DMS 273 (cell line): ENCODE measurements at regions not wholly inside any gene's neighbourhood (a gene's known extent, or its start where the extent isn't known, plus 50 kb on each side); places are given as distances from the start of the nearest gene placed in this dataset.
"Not testable (repeated sequence)": the region's sequence is repeated elsewhere in the genome, so short reads cannot be mapped to it uniquely, and the experiment has no call there.

Source experiments
- DNase-seq: peaks from one replicate; lab custom pipeline; 2025; ENCODE audit not compliant: unreplicated experiment; lab: John Stamatoyannopoulos, UW

DNA sequence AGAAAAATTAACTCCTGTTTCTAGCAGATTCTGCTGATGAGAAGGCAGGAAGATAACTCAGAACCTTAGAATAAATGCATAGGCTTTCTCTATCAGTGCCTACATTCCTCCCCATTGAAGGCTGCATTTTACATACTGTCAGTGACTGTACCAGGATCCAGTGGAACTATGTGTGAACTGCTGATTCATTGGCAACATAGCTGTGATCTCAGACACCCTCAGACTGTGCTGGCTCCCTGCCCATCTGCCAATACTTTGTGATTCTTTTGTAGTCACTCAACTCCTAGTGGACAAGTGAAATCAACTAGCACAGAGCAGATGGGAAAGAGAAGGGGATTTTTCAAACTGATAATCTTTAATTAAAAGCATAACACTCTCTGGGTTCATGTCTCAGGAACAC is 375.8 kb downstream of the MDFIC start:
- DNase-seq, result peak; percentile 20

DNA sequence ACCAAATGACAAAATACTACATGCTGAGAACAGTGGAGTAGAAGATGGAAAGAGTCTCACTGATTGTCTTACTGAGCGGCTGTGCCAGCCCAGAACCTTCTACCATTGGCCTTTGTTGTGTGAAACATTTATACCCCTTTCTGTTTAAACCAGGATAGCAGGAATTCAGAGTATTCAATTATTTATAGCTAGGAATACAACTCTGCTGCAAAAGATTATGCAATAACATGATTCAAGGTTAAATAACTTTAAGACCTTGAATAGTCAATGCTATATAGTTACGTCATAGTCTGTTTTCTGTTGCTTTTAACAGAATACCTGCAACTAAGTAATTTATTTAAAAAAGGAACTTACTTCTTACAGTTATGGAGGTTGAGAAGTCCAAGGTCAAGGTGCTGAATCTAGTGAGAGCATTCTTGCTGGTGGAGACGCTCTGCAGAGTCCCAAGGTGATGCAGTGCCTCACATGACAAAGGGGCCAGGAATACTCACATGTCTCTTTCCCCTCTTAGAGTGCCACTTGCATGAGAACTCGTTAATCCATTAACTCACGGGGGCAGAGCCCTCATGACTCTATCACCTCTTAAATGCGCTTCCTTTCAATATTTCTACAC is 371.8 kb downstream of the MDFIC start:
- DNase-seq, result no peak

DNA sequence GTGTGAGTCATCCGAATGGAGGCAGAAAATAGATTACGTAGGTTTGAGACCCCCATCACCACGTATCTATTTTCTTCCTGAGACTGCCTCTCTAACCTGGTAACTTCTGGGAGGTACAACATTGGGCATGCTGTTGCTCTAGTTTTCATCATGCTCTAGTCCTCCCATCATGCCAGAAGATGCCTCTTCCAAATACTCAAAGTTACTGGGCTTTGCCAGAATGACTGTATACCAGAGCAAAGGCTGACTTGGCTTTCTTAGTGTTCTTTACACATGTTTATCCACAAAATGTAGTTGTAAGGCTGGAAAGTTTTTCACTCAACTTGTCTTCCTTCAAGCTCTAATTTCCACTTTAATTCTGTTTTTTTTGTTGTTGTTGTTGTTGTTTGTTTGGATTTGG is 370.5 kb downstream of the MDFIC start:
- DNase-seq, result no peak

DNA sequence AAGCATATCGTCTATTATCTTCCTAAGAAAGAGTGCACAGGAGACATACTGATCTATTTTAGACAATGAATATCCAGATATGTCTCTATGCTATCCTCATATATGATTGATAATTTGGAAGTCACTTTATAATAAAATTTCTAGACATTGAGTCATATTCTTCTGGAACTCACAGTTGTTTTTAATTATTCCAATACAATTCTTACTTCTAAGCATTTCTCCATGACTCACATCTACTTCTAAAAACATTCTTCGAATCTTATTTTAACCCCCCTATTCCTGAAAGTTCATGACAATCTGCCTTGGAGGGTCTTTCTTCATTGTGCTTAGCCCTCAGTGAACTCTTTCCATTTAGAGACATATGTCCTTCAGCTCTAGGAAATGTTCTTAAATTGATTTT is 368.1 kb downstream of the MDFIC start:
- no peak for DNase-seq

DNA sequence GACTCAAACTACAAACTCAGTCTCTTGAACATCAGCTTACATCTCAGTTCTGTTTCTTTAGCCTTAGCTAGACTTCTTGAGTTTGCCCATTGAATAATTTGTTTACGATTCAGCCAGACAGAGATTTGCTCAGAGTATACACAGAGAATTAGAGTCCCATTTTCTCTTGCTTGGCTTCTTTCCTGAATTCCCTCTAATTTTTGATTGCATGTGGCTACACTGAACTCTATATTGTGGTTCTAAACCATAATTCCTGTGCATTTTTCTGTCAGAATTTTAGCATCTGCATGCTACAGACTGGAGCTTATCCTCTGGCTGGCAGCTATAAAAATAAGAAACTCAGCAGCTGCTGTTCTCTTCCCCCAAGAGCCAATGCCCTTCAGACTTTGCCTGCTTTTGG is 354.9 kb downstream of the MDFIC start:
- no peak for DNase-seq

DNA sequence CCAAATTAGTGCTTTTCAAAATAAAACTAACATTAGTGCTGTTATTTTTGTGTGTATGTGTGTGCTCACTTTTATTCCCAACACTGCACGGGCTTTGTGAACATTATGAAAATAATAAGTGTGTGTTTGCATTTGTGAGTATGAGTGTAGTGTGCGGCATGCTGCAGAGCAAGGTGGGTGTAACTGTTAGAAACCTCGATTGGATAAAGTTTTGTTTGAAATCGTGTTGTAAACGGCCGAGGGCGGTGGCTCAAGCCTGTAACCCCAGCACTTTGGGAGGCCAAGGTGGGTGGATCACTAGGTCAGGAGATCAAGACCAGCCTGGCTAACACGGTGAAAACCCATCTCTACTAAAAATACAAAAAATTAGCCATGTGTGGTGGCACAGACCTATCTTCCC is 352.0 kb downstream of the MDFIC start:
- DNase-seq, result not testable (repeated sequence)

GRCh38 chr7:115273139-115273772 is 351.4 kb downstream of the MDFIC start:
- no peak for DNase-seq

GRCh38 chr7:115271332-115272235 is 349.7 kb downstream of the MDFIC start:
- no peak for DNase-seq

GRCh38 chr7:115269486-115269885 is 347.6 kb downstream of the MDFIC start:
- DNase-seq, result no peak

- no peak for DNase-seq
Observed at GRCh38 chr7:115267503-115267902, 345.6 kb downstream of the MDFIC start.

GRCh38 chr7:115260381-115260780 is 338.5 kb downstream of the MDFIC start:
- no peak for DNase-seq

GRCh38 chr7:115252461-115252860 is 330.6 kb downstream of the MDFIC start:
- DNase-seq, result no peak

DNA sequence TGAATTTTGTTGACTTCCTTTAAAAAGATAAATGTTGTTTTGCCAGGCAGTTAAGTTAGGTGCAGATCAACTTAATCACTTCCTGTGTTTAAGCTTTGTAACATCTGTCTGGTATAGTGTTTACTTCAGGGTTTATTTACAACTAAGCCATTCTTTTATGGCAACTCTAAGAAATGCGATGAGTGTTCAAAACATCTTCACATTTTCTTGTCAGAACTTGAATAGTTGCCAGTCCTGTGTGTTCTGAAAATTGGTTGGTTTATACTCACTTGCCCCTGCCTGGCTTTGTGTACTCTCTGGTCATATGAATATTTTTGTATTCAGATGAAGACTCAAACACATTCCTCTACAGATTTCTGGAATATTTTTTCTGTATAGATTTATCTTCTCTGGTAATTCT is 327.2 kb downstream of the MDFIC start:
- DNase-seq, result no peak

GRCh38 chr7:115241151-115241550 is 319.3 kb downstream of the MDFIC start:
- no peak for DNase-seq

DNA sequence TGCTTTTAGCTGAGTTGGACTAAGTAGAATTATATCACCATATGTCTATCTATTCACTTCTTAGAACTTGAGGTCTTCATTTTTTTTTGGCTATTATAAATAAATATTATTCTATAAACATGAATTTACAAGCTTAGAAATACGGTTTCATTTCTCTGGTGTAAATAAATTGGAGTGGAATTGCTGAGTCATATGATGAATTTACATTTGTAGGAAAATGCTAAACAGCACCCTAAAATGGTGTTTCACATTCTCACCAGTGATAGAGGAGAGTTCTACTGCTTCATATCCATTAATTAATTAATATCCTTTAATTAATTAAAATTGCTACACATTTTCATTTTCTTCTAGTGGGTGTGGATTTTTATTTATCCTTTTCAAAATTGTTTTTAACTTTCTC is 318.3 kb downstream of the MDFIC start:
- DNase-seq, result no peak

- no peak for DNase-seq
Observed at GRCh38 chr7:115235075-115235474, 313.2 kb downstream of the MDFIC start.

DNA sequence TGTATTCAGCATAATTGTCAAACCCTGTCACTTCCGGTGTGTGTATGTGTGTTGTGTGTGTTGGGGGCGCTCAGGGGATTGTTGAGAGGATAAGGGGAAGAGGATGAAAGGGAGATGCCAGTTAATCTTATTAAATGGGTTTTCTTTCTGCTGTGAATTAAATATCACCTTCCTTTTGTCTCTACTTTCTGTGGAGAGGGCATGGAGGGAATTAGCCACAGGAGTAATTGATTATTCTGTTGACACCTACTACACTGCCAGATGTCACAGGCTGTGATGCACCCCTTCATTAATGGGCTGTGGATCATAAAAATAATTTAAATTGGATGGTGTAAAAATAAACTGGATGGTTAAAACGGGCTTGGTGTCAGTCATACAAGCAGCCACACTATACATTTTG is 311.9 kb downstream of the MDFIC start:
- DNase-seq, result no peak

- no peak for DNase-seq
Observed at GRCh38 chr7:115232041-115232440, 310.1 kb downstream of the MDFIC start.

DNA sequence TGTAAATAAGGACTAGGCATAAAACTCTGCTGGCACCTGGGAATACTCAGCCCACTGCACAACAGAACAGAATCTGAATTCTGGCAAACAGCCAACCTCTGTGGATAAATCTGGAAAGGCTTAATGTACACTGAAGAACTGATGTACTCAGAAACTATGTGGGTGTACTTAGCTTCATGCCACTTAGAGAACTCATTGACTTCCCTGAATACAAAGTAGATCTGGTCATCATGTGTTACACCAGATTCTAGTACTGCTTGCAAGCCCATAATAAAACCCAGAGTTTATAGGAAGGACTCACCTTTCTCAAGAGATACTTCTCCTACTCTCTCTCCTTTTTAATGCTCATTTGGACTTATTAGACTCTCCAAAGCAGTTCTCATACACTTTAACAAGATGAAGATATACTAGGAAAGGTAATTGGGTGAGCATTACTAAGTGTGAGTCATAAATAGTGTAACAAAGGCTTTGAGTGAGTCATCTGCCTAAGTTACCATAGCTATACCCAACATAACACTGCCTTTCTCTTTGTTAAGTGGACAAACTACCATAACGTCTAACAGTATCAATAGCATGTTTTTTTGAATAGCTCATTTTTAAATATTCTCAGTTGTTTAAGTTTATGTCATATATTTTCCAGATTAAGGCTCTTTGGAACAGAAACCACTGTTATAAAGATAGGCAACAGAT is 309.1 kb downstream of the MDFIC start:
- DNase-seq, result peak; percentile 56

GRCh38 chr7:115229401-115230105 is 307.7 kb downstream of the MDFIC start:
- DNase-seq, result no peak
